ENCODE measurements at regions not wholly inside any gene's neighbourhood (a gene's known extent, or its start where the extent isn't known, plus 50 kb on each side); places are given as distances from the start of the nearest gene placed in this dataset.

GRCh38 chr11:97908354-97908753, 1112.4 kb upstream of the CNTN5 start (continued):
- TF ChIP-seq CTCF (conservative IDR thresholded peaks at IDR 0.05; ENCODE audit: low read depth in 2 of 2) (no peak), ZNF331 (CRISPR knock-in tag; IDR thresholded peaks at IDR 0.05; ENCODE audit: low read depth) (no peak)

GRCh38 chr11:97909614-97910399, 1110.9 kb upstream of the CNTN5 start:
- H3K4me3 ChIP-seq, result no peak overlapping the region
- H3K36me3 ChIP-seq (ENCODE audit: insufficient read depth), result no peaks in the 10 kb centered on the region
- TF ChIP-seq NANOG (IDR thresholded peaks at IDR 0.05; ENCODE audit: borderline replicate concordance), result no peak
- no peak for TF ChIP-seq ZNF462 (CRISPR knock-in tag; IDR thresholded peaks at IDR 0.05)
- no peak for TF ChIP-seq ZNF114 (CRISPR knock-in tag; IDR thresholded peaks at IDR 0.05)
- TF ChIP-seq ETS1 (IDR thresholded peaks at IDR 0.05), result no peak
- no peak for TF ChIP-seq STAT1 (IDR thresholded peaks at IDR 0.05; ENCODE audit: unreplicated experiment)
- H3F3A ChIP-seq (replicated peaks; ENCODE audit: low read depth), result no peaks in the 10 kb centered on the region
- no peaks in the 10 kb centered on the region for H3K9me3 Mint-ChIP-seq
- H2AFZ ChIP-seq, result no peak overlapping the region
- H3K27me3 ChIP-seq (ENCODE audit: insufficient read depth), result no peaks in the 10 kb centered on the region
- no peak overlapping the region for H3K4me2 ChIP-seq
- H3K27me3 Mint-ChIP-seq (ENCODE audit: insufficient read depth, low read depth, poor library complexity), result no peaks in the 10 kb centered on the region
- no peaks in the 10 kb centered on the region for H3K4me1 ChIP-seq (ENCODE audit: insufficient read depth)
- DNase-seq (ENCODE audit: low spot score), result no peak
- H3K27ac Mint-ChIP-seq, result no peak overlapping the region; the same call in 1 of the 2 replicates
- no peaks in the 10 kb centered on the region for H3K4me1 Mint-ChIP-seq
- H3K9me2 ChIP-seq (ENCODE audit: insufficient read depth), result no peaks in the 10 kb centered on the region
- no peaks in the 10 kb centered on the region for H3K79me2 ChIP-seq (replicated peaks; ENCODE audit: insufficient read depth)
- H4K20me1 ChIP-seq (replicated peaks; ENCODE audit: insufficient read depth), result no peaks in the 10 kb centered on the region
- ATAC-seq, result no peak
- H3K27ac ChIP-seq (ENCODE audit: low read depth), result no peak overlapping the region
- no peaks in the 10 kb centered on the region for H3K36me3 Mint-ChIP-seq (ENCODE audit: low read depth)
- no peak overlapping the region for H3K4me3 Mint-ChIP-seq

Data from GM23338 (cell line).